Posterior cingulate gyrus (tissue), 11 donors: ENCODE measurements at regions not wholly inside any gene's neighbourhood (a gene's known extent, or its start where the extent isn't known, plus 50 kb on each side); places are given as distances from the start of the nearest gene placed in this dataset.
A peak's percentile ranks its signal among the peaks of the same experiment; 100 is the strongest.

Experiments
- DNase-seq, 10 donors: peaks; one replicate each; pipeline versions ENCODE4 v3.0.0 to v3.0.0-alpha.2; 2020 to 2021; ENCODE audit warnings: mixed read lengths in 3 of 10
- intact Hi-C: fragments of 100-400 bp; cut with DNase I; formaldehyde crosslinking; loops from one replicate; pipeline ENCODE4 v1.15.1; 2023

DNA sequence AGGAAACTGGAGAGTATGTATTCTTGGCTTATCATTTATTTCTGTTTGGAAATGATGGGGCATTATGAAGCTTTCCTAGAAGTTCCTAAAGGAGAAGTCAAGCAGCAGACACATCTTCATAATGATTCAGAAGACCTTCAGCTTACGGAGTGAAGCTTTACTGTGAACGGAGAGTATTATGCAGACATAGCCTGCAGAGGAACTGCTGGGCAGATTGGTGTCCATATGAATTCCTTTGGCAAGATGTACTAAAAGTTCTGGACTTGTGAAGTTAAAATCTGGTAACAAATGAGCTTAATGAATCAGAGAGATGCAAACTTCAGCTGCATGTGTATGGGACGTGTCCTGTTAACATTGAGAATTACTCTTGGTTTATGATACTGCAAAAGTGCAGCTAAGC lies 60.1 kb downstream of the NABP1 start:
- no peak for DNase-seq
- intact Hi-C loops = no loop called here

GRCh38 chr2:191738667-191739066 lies 60.7 kb downstream of the NABP1 start:
- intact Hi-C loops = no loop called here

DNA sequence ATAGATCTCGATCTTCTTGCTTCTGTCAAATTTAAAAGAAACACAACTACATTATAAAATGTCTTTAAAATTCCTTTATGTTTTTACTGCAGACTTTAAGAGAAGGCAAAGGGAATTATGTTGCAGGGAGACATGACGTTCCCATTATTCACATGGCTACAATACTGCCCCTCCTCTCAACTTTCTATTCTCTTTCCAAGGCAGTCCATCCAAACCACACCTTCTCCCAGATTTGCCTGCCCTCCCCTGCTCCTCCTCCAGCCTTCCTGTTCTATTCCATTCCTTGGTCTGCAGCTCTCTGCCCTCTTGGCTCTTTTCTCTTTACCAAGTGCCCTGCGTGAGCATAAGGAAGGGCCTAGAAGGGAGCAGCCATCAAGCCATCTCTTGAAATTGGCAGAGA lies 61.3 kb downstream of the NABP1 start:
- no peak for DNase-seq
- intact Hi-C loops = no loop called here

More at GRCh38 chr2:191738667-191739066, 60.7 kb downstream of the NABP1 start:
- DNase-seq = no peak

GRCh38 chr2:191740016-191740419 lies 62.1 kb downstream of the NABP1 start:
- intact Hi-C loops = no loop called here

DNA sequence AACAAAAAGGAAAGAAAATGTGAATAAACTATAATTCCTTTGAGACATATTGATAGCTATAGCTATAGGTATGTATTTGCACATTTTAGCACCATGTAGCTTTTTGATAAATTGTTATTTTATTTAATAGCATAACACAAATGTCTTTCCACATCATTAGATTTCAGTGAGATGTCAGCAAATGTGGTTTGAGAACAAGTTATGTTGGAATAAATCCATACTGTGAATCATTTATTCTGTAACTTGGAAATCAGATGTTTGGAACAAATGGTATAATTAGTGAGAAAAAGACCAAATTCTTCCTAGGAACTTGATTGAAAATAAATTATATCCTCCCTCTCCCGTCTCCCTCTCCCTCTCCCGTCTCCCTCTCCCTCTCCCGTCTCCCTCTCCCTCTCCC lies 62.8 kb downstream of the NABP1 start:
- intact Hi-C loops = no loop called here
- DNase-seq = no peak

More at GRCh38 chr2:191740016-191740419, 62.1 kb downstream of the NABP1 start:
- no peak for DNase-seq

DNA sequence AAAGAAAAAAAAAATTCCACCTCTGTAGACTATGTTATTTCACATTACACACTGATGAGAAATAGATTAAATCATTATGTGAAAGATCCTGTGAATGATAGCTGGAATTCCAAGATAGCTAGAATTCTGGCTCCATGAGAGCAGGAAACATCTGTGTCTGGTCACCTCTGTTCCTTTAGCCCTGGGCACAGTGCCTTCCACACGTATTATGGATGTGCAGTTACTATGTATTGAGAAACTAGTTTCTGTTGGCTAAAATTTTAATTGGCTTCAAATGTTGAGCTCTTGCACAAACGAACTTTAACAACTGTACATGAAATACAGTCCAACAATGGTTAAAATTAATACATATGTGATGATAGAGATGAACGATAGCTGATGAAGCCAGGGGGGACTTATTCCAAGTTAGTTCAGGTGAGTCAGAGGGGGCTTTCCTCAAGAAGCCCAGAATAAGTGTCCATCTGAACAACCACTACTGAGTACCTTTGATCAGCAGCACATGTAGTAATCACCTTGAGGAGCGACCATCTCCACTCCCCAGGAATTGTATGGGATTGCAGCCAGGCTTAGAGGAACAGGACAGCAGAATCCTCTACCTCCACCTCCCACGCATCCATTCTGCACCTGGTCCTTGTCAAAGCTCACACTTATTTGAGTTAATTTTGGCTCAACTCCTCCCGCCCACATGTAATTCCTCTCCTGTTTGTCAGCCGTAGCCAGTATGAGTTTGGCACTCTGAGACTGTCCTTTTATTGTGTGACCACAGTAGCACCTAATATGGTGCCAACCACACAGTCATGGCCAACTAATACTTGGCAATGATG lies 68.6 kb downstream of the NABP1 start:
- DNase-seq = no peak
- intact Hi-C loops = no loop called here

- intact Hi-C loops = no loop called here
- no peak for DNase-seq
Observed at GRCh38 chr2:191747170-191747530, 69.2 kb downstream of the NABP1 start.

- intact Hi-C loops = no loop called here
- no peak for DNase-seq
Observed at GRCh38 chr2:191748059-191748461, 70.1 kb downstream of the NABP1 start.

DNA sequence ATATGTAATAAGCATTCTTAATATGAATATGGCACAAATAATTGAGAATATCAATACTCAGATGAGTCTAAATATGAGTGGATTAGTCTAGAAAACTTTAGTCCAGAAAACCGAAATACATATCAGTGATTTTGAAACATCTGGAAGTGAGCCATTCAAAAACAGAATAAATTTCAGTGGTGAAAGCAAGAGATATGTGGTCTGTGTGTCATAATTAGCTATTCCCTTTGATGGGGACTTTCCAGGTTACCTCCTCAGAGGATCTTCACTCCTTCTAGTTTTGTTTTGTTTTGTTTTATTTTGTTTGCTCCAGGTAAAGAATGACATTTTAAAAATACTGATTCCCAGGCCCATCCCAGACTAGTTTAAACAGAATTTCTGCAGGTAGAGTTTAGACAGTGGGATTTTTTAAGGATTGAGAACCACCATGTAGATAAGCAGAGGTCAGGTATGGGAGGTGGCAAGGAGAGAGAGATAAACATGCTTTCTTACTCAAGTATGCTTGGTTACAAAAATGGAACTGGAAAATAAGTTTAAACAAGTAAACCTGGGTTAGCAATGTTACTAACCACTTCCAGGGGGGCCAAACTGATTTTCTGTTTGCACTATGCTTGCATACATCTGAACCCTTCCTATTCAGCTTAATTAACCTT lies 70.7 kb downstream of the NABP1 start:
- intact Hi-C loops = no loop called here
- no peak for DNase-seq

DNA sequence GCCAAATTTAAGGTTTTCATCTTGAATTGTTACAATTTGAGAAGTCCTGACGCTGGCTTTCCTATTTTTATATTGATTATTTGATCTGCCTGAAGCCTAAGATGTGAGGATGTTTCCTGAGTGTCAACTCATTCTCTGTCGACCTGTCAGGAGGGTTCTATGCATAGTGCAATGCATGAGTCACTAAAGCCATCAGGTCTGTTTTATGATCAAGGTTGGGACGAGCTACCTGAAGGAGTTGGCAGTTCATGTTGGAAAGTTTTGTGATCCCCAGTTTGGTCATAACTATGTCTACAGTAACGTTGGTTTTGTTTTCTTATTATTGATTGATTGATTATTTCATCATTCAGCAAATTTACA lies 71.2 kb downstream of the NABP1 start:
- intact Hi-C loops = no loop called here

GRCh38 chr2:191754103-191754502 lies 76.2 kb downstream of the NABP1 start:
- intact Hi-C loops = no loop called here
- no peak for DNase-seq

More for the DNA sequence above, 71.2 kb downstream of the NABP1 start:
- DNase-seq = no peak

- DNase-seq = no peak
- intact Hi-C loops = no loop called here
Observed at GRCh38 chr2:191756761-191757160, 78.8 kb downstream of the NABP1 start.

- intact Hi-C loops = no loop called here
- DNase-seq = no peak
Observed at GRCh38 chr2:191757208-191757607, 79.3 kb downstream of the NABP1 start.

DNA sequence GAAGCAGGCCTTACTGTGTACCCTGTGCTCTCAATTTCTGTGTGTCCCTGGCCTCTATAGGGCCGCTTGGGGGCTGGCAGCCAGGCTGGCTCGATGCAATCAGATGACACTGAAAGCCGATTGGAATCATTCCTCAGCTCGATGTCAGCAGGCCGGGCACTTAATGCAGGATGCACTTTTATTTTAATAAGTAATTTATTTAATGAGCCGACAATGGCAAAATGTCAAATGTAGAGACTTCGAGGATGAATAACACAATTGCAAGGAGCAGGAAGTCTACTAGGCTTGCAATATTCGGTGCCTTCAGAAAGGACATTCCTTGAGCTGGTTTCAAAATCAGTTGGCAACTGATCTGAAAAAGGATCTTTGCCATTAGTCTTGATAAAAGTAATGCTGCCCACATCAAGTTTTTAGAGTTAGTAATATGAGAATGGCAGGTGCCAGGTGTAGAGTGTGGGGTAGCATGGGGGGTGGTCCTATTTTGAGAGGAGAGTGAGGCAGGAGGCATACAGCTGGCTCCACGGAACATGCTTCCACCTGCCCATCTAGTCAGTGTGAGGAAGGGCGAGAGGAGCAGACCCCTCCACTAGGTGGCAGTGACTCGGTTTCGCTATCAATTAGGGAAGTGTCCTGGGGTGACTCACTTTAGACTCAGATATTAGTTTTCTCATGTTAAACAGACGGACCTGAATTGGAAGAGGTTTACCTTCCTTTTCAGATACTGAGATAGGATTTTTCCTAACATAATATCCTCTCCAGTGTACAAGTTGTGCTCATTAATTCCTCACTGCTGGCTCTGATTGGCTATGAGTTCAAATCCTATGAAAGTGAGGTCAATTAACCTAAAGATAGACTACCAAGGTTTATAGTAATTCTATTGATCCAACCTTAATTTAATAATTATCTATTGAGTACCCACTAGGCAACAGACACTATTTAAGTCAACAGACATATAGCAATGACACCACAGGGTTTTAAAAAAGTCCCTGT lies 80.9 kb downstream of the NABP1 start:
- DNase-seq = peak in 2 of 10 donors; percentile 9 to 49
- intact Hi-C loops = no loop called here

DNA sequence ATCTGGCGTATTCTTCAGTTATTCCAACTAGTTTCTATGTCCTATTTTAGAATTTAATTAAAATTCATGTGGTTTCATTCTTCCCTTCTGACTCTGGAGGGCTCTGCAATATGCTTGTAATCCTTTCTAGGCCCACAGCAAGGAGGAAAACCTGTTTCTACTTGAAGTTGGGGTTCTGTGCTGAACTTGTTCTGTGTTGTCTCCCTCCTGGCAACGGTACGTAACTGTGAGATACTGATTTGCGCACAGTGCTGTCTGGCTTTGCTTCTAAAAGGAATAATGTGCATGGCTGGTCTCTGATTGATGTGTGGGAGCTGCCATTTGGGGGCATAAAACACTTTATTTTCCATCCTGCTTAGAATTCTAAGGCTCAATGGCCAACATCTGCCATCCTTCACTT lies 81.7 kb downstream of the NABP1 start:
- no peak for DNase-seq
- intact Hi-C loops = no loop called here

DNA sequence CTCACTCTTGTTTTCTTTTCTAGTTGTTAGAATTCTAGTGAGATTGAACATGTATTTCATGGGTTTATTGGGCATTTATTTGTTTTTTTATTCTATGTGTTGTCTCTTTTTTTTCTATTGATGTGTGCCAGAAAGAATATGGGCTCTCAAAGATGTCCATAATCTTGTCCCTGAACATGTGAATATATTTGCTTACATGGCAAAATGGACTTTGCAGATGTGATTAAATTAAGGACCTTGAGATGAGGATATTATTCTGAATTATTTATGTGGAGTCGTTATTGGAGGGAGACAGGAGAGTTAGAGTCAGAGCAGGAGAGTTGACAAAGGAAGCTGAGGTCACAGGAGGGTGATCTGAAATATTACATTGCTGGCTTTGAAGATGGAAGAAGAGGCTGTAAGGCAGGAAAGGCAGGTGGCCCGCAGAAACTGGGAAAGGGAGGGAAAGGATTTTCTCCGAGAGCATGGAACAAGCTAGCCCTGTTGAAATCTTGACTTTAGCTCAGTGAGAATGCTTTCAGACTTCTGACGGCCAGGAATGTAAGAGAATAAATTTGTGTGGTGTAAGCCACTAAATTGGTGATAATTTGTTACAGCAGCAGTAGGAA lies 82.8 kb downstream of the NABP1 start:
- DNase-seq = no peak

GRCh38 chr2:191773136-191773535 lies 73.8 kb downstream of the CAVIN2 start:
- intact Hi-C loops = no loop called here
- no peak for DNase-seq

More for the DNA sequence above, 82.8 kb downstream of the NABP1 start:
- intact Hi-C loops = no loop called here

DNA sequence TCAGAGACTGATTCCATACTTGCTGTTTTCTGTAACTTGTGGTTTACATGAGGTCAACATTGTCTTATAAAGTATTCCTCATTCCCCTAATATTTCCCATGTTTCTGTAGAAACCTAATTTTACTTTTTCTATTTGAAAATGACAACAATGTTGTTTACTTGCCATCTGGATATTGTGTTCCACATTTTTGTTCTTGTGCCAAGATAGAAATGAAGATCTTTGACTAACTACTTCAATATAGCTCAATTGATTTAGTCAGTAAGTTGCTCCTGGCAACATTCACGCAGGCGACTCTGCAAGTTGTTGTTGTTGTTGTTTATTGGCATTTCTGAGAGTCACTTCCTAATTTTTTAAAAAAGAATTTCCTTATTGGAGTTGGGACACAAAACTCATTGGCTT lies 69.5 kb downstream of the CAVIN2 start:
- DNase-seq = no peak
- intact Hi-C loops = no loop called here

- intact Hi-C loops = no loop called here
- DNase-seq = no peak
Observed at GRCh38 chr2:191778041-191778440, 68.8 kb downstream of the CAVIN2 start.

- intact Hi-C loops = no loop called here
- no peak for DNase-seq
Observed at GRCh38 chr2:191782351-191782750, 64.5 kb downstream of the CAVIN2 start.

- intact Hi-C loops = no loop called here
- no peak for DNase-seq
Observed at GRCh38 chr2:191783416-191783815, 63.5 kb downstream of the CAVIN2 start.
